ENCODE measurements at regions not wholly inside any gene's neighbourhood (a gene's known extent, or its start where the extent isn't known, plus 50 kb on each side); places are given as distances from the start of the nearest gene placed in this dataset.

GRCh38 chr20:60334911-60335310 lies 376.7 kb downstream of the CDH26 start:
- DNase-seq, result no peak

GRCh38 chr20:60338556-60338955 lies 380.3 kb downstream of the CDH26 start:
- DNase-seq, result no peak

- no peak for DNase-seq
Observed at GRCh38 chr20:60339738-60340137, 381.5 kb downstream of the CDH26 start.

- no peak for DNase-seq
Observed at GRCh38 chr20:60340232-60340631, 382.0 kb downstream of the CDH26 start.

DNA sequence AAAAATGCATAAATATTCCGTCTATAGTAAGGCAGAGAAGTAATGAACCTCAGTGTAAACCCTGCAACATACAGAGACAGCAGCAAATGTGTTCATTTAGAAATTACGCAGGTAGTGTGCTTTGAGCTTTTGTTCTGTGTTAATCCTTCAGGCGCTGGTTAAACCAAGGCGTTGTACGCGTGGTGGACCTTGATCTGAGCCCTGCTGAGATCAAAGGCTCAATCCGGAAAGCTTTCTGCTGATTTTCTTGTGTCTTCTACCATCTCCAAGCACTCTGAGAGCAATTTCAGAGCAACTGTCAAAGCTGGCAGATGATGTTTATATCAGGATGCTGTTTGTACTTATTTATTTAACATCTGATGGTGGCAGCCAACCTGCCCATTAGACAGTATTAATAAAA lies 382.8 kb downstream of the CDH26 start:
- DNase-seq, result no peak

GRCh38 chr20:60345106-60345505 lies 386.9 kb downstream of the CDH26 start:
- DNase-seq, result no peak

DNA sequence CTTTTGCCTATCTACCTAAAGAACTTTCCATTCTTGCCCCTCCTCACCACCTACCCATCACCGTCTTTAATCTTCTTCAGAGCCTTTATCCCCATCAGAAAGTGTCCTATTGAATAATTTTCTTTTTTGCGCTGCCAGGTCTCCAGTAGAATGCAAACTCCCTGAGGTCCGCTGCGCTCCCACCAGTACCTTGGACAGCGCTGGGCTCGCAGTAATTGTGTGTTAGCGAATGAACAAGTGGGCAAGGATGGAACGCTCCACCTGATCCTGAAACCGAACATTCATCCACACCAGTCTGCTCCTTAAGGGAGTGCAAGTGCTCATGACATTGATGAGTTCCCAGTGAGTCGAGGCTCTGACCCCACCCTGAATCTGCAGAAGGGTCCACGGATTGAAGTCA lies 391.2 kb downstream of the CDH26 start:
- no peak for DNase-seq

DNA sequence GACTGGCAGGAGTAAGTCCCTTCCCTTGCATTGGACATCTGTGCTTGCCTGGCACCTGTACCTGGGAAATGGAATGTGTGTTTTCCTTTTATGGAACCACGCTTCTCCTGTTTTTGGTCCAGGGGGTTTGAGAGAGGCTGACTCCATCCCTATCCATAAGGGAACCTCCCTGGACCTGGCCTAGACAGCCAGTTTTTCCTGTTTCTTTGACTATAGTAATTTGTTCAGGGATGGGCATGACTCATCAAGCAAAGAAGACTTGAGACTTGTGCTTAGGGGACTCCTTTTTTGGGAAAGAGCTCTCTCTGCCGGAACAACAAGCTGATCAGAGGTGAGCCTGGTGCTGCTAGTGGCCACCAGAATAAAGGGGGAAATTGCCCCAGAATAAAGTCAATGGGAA lies 393.8 kb downstream of the CDH26 start:
- DNase-seq, result no peak

DNA sequence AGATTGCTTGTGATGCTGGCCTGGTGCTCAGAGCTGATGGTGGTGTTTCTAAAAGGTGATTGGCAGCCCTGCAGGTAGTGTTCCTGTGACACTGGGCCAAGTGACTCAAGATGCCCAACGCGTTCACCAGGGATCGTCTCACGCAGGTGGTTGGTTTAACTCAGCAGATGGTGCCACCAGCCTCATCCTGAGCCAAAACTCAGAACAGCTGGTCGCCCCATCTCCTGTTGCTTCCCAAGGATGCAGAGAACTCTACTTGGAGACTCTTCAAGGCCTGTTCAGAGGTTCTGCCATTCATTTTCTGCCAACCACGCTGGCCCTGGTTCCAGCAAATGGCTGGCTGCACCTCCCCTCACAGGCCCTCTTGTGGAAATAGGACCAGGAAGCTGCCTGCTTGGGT lies 394.4 kb downstream of the CDH26 start:
- DNase-seq, result no peak

- DNase-seq, result no peak
Observed at GRCh38 chr20:60354024-60354580, 395.9 kb downstream of the CDH26 start.

- no peak for DNase-seq
Observed at GRCh38 chr20:60358101-60358500, 399.9 kb downstream of the CDH26 start.

- no peak for DNase-seq
Observed at GRCh38 chr20:60359010-60359409, 400.8 kb downstream of the CDH26 start.

- DNase-seq, result no peak
Observed at GRCh38 chr20:60361761-60362395, 403.7 kb downstream of the CDH26 start.

GRCh38 chr20:60362531-60362930 lies 404.3 kb downstream of the CDH26 start:
- no peak for DNase-seq

- DNase-seq, result no peak
Observed at GRCh38 chr20:60363698-60364097, 405.5 kb downstream of the CDH26 start.

DNA sequence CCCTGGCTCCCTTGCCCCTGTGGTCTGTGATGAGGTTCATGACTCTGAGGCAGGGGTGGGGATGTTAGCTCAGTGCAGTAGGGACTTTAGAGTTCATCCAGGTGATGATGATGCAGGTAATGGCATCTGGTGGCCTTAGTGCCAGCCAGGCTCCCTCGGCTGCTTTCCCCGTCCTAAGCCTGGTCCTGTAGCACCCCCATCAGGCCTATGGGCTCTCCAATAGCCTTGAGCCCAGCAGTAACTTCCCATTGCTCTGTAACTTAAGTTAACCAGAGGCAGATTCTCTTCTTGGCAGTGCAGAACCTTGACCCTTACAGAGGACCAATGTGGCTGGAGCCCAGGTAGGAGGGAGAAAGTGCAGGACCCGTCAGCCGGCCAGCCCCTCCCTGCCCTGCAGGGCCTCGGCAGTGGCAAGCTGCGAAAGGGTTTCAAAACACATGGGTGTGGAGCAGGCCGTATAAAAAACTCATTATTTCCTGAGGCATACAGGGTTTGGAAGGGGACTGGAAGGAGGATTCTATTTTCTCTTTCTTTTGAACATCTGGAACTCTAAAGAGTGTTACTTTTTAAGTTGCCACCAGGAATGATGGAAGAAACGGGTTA lies 406.9 kb downstream of the CDH26 start:
- no peak for DNase-seq

DNA sequence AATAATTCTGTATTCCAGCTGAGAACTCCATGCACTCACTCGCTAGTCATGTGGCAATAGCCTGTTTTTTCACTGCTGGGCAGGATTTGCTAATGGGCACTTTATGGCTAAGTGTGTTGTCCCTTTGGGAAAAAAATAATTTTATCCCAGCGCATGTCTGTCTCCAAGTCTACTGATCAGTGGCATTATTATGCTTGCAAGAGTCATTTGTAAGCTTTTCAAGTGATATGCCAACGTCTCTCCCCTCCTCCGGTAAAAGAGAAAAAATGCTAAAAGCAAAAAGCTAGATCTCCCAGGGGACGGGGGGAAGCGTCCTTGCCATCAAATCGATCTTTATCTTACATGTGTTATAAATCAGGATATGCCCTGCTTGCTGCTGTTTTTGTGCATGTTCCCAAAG lies 407.7 kb downstream of the CDH26 start:
- no peak for DNase-seq

DNA sequence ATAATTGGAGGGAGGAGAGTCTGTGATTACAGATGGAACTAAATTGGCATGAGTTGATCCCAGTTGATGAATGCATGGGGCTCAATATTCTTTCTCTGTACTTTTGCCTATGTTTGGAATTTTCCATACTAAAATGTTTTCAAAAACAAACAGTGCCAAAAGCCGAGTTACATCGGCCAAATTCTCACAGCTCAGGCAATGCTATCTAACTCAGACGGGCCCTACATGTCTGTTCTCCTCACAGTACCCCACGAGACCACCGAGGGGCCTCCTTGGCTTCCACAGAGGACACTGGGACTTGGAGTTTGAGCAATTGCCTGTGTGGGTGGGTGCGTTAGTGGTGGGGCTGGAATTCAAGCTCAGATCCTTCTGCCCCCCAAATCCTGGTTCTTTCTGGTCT lies 413.2 kb downstream of the CDH26 start:
- DNase-seq, result no peak

DNA sequence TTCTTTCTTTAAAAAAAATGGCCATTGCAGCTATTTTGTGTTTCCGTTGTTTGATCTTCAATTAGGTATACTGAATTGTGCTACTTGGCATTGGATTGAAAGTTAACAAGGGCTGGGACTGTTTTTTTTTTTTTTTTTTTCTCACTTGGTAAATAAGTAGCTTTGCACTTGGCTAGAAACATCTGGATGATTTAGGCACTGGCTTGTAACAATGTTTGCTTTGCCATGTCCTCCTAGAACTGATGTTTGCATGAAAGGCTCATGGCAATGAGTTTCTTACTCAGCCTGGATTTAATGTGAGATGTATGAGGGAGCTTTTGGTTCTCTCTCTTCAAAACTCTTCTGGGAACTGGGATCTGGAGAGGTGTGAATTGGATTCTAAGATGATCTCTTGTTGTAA lies 414.1 kb downstream of the CDH26 start:
- no peak for DNase-seq

GRCh38 chr20:60372822-60373221 lies 414.6 kb downstream of the CDH26 start:
- DNase-seq, result no peak

GRCh38 chr20:60378620-60379019 lies 420.4 kb downstream of the CDH26 start:
- no peak for DNase-seq

GRCh38 chr20:60381643-60382400 lies 423.6 kb downstream of the CDH26 start:
- no peak for DNase-seq

- no peak for DNase-seq
Observed at GRCh38 chr20:60389441-60389840, 431.2 kb downstream of the CDH26 start.

DNA sequence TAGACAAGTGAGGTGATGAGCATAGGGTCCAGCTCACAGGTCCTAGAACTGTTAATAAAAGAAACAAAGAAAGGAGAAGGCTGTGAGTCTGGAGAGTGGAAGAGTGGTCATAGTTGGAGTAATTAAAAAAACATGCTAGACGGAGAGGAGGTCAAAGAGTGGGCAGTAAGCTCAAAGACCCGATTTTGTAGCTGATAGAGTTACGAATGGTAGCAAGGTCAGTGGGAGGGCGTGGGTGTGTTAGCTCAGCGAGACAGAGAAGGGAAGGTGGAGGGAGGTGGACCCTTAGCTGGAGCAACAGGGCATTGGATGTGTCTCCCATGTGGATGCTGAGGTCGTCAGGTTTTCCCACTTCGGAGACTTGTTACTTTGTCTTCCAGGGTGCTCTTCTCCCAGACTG lies 431.7 kb downstream of the CDH26 start:
- no peak for DNase-seq
